ENCODE measurements at regions not wholly inside any gene's neighbourhood (a gene's known extent, or its start where the extent isn't known, plus 50 kb on each side); places are given as distances from the start of the nearest gene placed in this dataset.

DNA sequence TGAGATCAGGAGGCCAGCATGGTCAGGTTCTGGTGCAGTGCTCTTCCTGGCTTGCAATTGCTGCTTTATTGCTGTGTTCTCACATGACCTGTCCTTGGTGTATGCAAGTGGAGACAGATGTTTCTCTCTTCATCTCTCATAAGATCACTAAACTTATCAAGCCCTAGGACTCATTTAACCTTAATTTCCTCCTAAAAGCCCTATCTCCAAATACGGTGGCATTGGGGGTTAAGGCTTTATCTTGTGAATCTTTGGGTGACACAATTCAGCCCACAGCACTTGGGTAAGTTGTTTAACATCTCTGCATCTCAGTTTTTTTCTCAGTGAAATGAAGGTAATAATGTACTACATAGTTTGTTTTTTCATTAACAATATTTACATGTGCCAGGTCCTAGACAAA, 152.4 kb downstream of the RWDD3 start:
- peaks cover 0 to 4% (median 0%) of the 10 kb centered on the region in 5 donors for H3K9me3 ChIP-seq (ENCODE audit: control insufficient read depth in 5 of 5, low read length in 5 of 5)
- H3K27ac ChIP-seq (ENCODE audit: low read depth, low read length): no peak overlapping the region
- H3K9ac ChIP-seq (ENCODE audit: low read length in 5 of 5): no peak overlapping the region
- no peaks in the 10 kb centered on the region for H3K4me1 ChIP-seq (ENCODE audit: control insufficient read depth in 5 of 5, insufficient read depth in 5 of 5, low read length in 5 of 5)
- no peaks in the 10 kb centered on the region for H3K27me3 ChIP-seq (ENCODE audit: control insufficient read depth in 5 of 5, insufficient read depth in 4 of 5, low read length in 5 of 5)
- H3K36me3 ChIP-seq (ENCODE audit: control insufficient read depth in 5 of 5, insufficient read depth in 5 of 5, low read length in 5 of 5): no peaks in the 10 kb centered on the region
- no peak overlapping the region for H3K4me3 ChIP-seq (ENCODE audit: low read depth in 1 of 5, low read length in 5 of 5)

GRCh38 chr1:95386915-95387314, 152.9 kb downstream of the RWDD3 start:
- Histone ChIP-seq H3K9ac (ENCODE audit: low read length in 5 of 5) (no peak overlapping the region), H3K4me1 (ENCODE audit: control insufficient read depth in 5 of 5, insufficient read depth in 5 of 5, low read length in 5 of 5) (no peaks in the 10 kb centered on the region), H3K9me3 (ENCODE audit: control insufficient read depth in 5 of 5, low read length in 5 of 5) (peaks cover 0 to 4% (median 0%) of the 10 kb centered on the region in 5 donors), H3K36me3 (ENCODE audit: control insufficient read depth in 5 of 5, insufficient read depth in 5 of 5, low read length in 5 of 5) (no peaks in the 10 kb centered on the region), H3K27ac (ENCODE audit: low read depth, low read length) (no peak overlapping the region), H3K27me3 (ENCODE audit: control insufficient read depth in 5 of 5, insufficient read depth in 4 of 5, low read length in 5 of 5) (no peaks in the 10 kb centered on the region), H3K4me3 (ENCODE audit: low read depth in 1 of 5, low read length in 5 of 5) (no peak overlapping the region)

DNA sequence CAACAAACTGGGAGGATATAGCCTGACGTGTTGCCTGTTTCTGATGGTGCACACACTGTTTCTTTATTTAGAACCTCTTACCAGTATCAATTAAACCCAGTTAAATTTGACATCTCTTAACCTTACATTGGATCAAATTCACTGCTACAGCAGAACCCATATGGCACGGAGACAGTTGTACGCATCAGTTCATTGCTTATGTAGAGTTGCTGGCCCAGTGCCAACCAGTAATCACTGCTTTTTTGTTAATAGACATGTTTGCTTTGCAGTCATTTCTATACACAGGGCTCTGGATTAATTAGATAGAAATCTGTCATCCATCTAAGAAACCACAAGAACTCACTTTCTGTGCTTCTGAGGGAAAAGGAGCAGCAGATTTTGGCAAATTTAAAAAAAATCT, 154.0 kb downstream of the RWDD3 start:
- no peak overlapping the region for H3K27ac ChIP-seq (ENCODE audit: low read depth, low read length)
- H3K27me3 ChIP-seq (ENCODE audit: control insufficient read depth in 5 of 5, insufficient read depth in 4 of 5, low read length in 5 of 5): no peaks in the 10 kb centered on the region
- no peak overlapping the region for H3K9ac ChIP-seq (ENCODE audit: low read length in 5 of 5)
- no peak overlapping the region for H3K4me3 ChIP-seq (ENCODE audit: low read depth in 1 of 5, low read length in 5 of 5)
- H3K36me3 ChIP-seq (ENCODE audit: control insufficient read depth in 5 of 5, insufficient read depth in 5 of 5, low read length in 5 of 5): no peaks in the 10 kb centered on the region
- peaks cover 0 to 4% (median 0%) of the 10 kb centered on the region in 5 donors for H3K9me3 ChIP-seq (ENCODE audit: control insufficient read depth in 5 of 5, low read length in 5 of 5)
- no peaks in the 10 kb centered on the region for H3K4me1 ChIP-seq (ENCODE audit: control insufficient read depth in 5 of 5, insufficient read depth in 5 of 5, low read length in 5 of 5)

GRCh38 chr1:95393434-95393833, 159.4 kb downstream of the RWDD3 start:
- no peak overlapping the region for H3K9ac ChIP-seq (ENCODE audit: low read length in 5 of 5)
- H3K4me1 ChIP-seq (ENCODE audit: control insufficient read depth in 5 of 5, insufficient read depth in 5 of 5, low read length in 5 of 5): no peaks in the 10 kb centered on the region
- peaks cover 0 to 4% (median 0%) of the 10 kb centered on the region in 5 donors for H3K9me3 ChIP-seq (ENCODE audit: control insufficient read depth in 5 of 5, low read length in 5 of 5)
- H3K27me3 ChIP-seq (ENCODE audit: control insufficient read depth in 5 of 5, insufficient read depth in 4 of 5, low read length in 5 of 5): no peaks in the 10 kb centered on the region
- no peaks in the 10 kb centered on the region for H3K36me3 ChIP-seq (ENCODE audit: control insufficient read depth in 5 of 5, insufficient read depth in 5 of 5, low read length in 5 of 5)
- no peak overlapping the region for H3K27ac ChIP-seq (ENCODE audit: low read depth, low read length)
- no peak overlapping the region for H3K4me3 ChIP-seq (ENCODE audit: low read depth in 1 of 5, low read length in 5 of 5)

- Histone ChIP-seq H3K36me3 (ENCODE audit: control insufficient read depth in 5 of 5, insufficient read depth in 5 of 5, low read length in 5 of 5) (no peaks in the 10 kb centered on the region), H3K9me3 (ENCODE audit: control insufficient read depth in 5 of 5, low read length in 5 of 5) (no peaks in the 10 kb centered on the region), H3K27ac (ENCODE audit: low read depth, low read length) (no peak overlapping the region), H3K9ac (ENCODE audit: low read length in 5 of 5) (no peak overlapping the region), H3K4me3 (ENCODE audit: low read depth in 1 of 5, low read length in 5 of 5) (no peak overlapping the region), H3K27me3 (ENCODE audit: control insufficient read depth in 5 of 5, insufficient read depth in 4 of 5, low read length in 5 of 5) (no peaks in the 10 kb centered on the region), H3K4me1 (ENCODE audit: control insufficient read depth in 5 of 5, insufficient read depth in 5 of 5, low read length in 5 of 5) (no peaks in the 10 kb centered on the region)
These were observed 162.5 kb downstream of the RWDD3 start for GRCh38 chr1:95396557-95396956.

GRCh38 chr1:95402780-95403179, 168.8 kb downstream of the RWDD3 start:
- peaks cover 0 to 13% (median 6%) of the 10 kb centered on the region in 5 donors for H3K9me3 ChIP-seq (ENCODE audit: control insufficient read depth in 5 of 5, low read length in 5 of 5)
- H3K4me3 ChIP-seq (ENCODE audit: low read depth in 1 of 5, low read length in 5 of 5): no peak overlapping the region
- H3K9ac ChIP-seq (ENCODE audit: low read length in 5 of 5): no peak overlapping the region
- H3K27me3 ChIP-seq (ENCODE audit: control insufficient read depth in 5 of 5, insufficient read depth in 4 of 5, low read length in 5 of 5): peaks cover 0 to 3% (median 0%) of the 10 kb centered on the region in 5 donors
- H3K4me1 ChIP-seq (ENCODE audit: control insufficient read depth in 5 of 5, insufficient read depth in 5 of 5, low read length in 5 of 5): peaks cover 0 to 8% (median 6%) of the 10 kb centered on the region in 5 donors
- H3K36me3 ChIP-seq (ENCODE audit: control insufficient read depth in 5 of 5, insufficient read depth in 5 of 5, low read length in 5 of 5): no peaks in the 10 kb centered on the region
- no peak overlapping the region for H3K27ac ChIP-seq (ENCODE audit: low read depth, low read length)

DNA sequence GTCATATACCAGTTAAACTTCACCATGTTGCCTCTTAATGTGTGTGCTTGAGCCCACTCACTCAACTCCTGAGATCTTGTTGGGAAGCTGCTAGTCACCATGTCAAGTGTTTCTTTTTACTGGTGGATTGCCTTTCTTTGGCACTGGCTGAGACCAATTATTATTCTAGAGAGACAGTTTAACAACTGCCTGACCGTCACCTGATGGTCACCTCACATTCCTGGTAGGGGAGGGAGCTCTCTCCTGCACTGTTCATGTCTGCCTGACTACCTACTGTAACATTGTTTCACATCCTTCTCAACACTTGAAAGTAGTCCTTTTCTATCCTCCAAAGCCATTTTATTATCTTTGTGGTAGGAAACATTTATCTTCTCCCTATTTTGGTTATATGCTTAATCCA, 172.3 kb downstream of the RWDD3 start:
- H3K9me3 ChIP-seq (ENCODE audit: control insufficient read depth in 5 of 5, low read length in 5 of 5): peaks cover 0 to 13% (median 6%) of the 10 kb centered on the region in 5 donors

GRCh38 chr1:95407131-95407885, 173.3 kb downstream of the RWDD3 start:
- Histone ChIP-seq H3K36me3 (ENCODE audit: control insufficient read depth in 5 of 5, insufficient read depth in 5 of 5, low read length in 5 of 5) (no peaks in the 10 kb centered on the region), H3K9ac (ENCODE audit: low read length in 5 of 5) (no peak overlapping the region), H3K4me1 (ENCODE audit: control insufficient read depth in 5 of 5, insufficient read depth in 5 of 5, low read length in 5 of 5) (peaks cover 0 to 9% (median 7%) of the 10 kb centered on the region in 5 donors), H3K27ac (ENCODE audit: low read depth, low read length) (no peak overlapping the region), H3K9me3 (ENCODE audit: control insufficient read depth in 5 of 5, low read length in 5 of 5) (peaks cover 0 to 13% (median 6%) of the 10 kb centered on the region in 5 donors), H3K27me3 (ENCODE audit: control insufficient read depth in 5 of 5, insufficient read depth in 4 of 5, low read length in 5 of 5) (peaks cover 0 to 3% (median 0%) of the 10 kb centered on the region in 5 donors), H3K4me3 (ENCODE audit: low read depth in 1 of 5, low read length in 5 of 5) (peak overlapping the region in 2 of 5 donors; percentile 41 to 45)

More for the DNA sequence above, 172.3 kb downstream of the RWDD3 start:
- Histone ChIP-seq H3K27ac (ENCODE audit: low read depth, low read length) (no peak overlapping the region), H3K4me3 (ENCODE audit: low read depth in 1 of 5, low read length in 5 of 5) (no peak overlapping the region), H3K27me3 (ENCODE audit: control insufficient read depth in 5 of 5, insufficient read depth in 4 of 5, low read length in 5 of 5) (peaks cover 0 to 3% (median 0%) of the 10 kb centered on the region in 5 donors), H3K36me3 (ENCODE audit: control insufficient read depth in 5 of 5, insufficient read depth in 5 of 5, low read length in 5 of 5) (no peaks in the 10 kb centered on the region), H3K9ac (ENCODE audit: low read length in 5 of 5) (no peak overlapping the region), H3K4me1 (ENCODE audit: control insufficient read depth in 5 of 5, insufficient read depth in 5 of 5, low read length in 5 of 5) (peaks cover 0 to 9% (median 7%) of the 10 kb centered on the region in 5 donors)

DNA sequence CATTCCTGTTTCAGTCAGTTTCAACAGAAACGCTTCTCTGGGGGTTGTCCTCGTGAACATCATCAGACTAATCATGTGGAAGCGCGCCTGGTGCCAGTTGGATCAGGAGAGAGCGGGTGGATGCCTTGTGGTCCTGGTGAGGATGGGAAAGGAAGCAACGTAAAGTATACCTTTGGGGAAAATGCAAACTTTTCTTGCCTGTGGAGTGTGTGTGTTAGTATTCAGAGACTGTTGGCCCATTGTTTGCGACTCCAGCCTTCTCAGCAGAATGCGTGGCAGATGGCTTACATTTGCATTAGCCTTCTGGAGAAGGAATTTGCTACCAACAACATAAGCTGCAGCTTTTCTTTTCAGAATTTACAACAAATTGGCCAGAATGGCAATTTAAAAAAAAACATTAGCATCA, 173.9 kb downstream of the RWDD3 start:
- H3K9me3 ChIP-seq (ENCODE audit: control insufficient read depth in 5 of 5, low read length in 5 of 5): peaks cover 0 to 11% (median 6%) of the 10 kb centered on the region in 5 donors
- H3K27me3 ChIP-seq (ENCODE audit: control insufficient read depth in 5 of 5, insufficient read depth in 4 of 5, low read length in 5 of 5): peaks cover 0 to 3% (median 0%) of the 10 kb centered on the region in 5 donors
- H3K4me1 ChIP-seq (ENCODE audit: control insufficient read depth in 5 of 5, insufficient read depth in 5 of 5, low read length in 5 of 5): peaks cover 0 to 9% (median 7%) of the 10 kb centered on the region in 5 donors
- no peak overlapping the region for H3K27ac ChIP-seq (ENCODE audit: low read depth, low read length)
- no peak overlapping the region for H3K9ac ChIP-seq (ENCODE audit: low read length in 5 of 5)
- H3K36me3 ChIP-seq (ENCODE audit: control insufficient read depth in 5 of 5, insufficient read depth in 5 of 5, low read length in 5 of 5): no peaks in the 10 kb centered on the region
- H3K4me3 ChIP-seq (ENCODE audit: low read depth in 1 of 5, low read length in 5 of 5): peak overlapping the region in 1 of 5 donors; percentile 45

- Histone ChIP-seq H3K4me3 (ENCODE audit: low read depth in 1 of 5, low read length in 5 of 5) (no peak overlapping the region), H3K27ac (ENCODE audit: low read depth, low read length) (no peak overlapping the region), H3K9ac (ENCODE audit: low read length in 5 of 5) (no peak overlapping the region), H3K9me3 (ENCODE audit: control insufficient read depth in 5 of 5, low read length in 5 of 5) (peaks cover 0 to 9% (median 6%) of the 10 kb centered on the region in 5 donors), H3K36me3 (ENCODE audit: control insufficient read depth in 5 of 5, insufficient read depth in 5 of 5, low read length in 5 of 5) (no peaks in the 10 kb centered on the region), H3K27me3 (ENCODE audit: control insufficient read depth in 5 of 5, insufficient read depth in 4 of 5, low read length in 5 of 5) (peaks cover 0 to 3% (median 0%) of the 10 kb centered on the region in 5 donors), H3K4me1 (ENCODE audit: control insufficient read depth in 5 of 5, insufficient read depth in 5 of 5, low read length in 5 of 5) (peaks cover 0 to 9% (median 7%) of the 10 kb centered on the region in 5 donors)
These were observed 174.6 kb downstream of the RWDD3 start for GRCh38 chr1:95408507-95409136.
